ENCODE measurements at regions not wholly inside any gene's neighbourhood (a gene's known extent, or its start where the extent isn't known, plus 50 kb on each side); places are given as distances from the start of the nearest gene placed in this dataset.
A peak's percentile ranks its signal among the peaks of the same experiment; 100 is the strongest.

DNA sequence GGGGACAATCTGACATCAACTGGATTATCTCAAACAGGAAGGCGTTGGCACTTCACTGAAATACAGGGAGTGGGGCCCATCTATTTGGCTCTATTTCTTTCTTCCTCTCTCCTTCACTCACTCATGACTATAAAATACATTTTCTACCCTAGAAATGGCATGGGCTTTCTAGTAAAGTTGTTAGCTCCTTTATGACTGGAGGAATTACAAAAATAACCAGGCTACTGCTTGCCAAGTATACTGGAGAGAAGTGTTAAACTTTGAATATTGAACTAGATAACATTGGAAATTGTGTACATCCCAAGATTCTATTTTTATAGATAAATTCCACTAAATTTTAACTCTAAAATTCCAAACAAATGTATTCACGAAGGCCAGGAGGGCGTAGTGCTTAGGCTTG is 255.7 kb upstream of the SORCS1 start:
- DNase-seq, result no peak

DNA sequence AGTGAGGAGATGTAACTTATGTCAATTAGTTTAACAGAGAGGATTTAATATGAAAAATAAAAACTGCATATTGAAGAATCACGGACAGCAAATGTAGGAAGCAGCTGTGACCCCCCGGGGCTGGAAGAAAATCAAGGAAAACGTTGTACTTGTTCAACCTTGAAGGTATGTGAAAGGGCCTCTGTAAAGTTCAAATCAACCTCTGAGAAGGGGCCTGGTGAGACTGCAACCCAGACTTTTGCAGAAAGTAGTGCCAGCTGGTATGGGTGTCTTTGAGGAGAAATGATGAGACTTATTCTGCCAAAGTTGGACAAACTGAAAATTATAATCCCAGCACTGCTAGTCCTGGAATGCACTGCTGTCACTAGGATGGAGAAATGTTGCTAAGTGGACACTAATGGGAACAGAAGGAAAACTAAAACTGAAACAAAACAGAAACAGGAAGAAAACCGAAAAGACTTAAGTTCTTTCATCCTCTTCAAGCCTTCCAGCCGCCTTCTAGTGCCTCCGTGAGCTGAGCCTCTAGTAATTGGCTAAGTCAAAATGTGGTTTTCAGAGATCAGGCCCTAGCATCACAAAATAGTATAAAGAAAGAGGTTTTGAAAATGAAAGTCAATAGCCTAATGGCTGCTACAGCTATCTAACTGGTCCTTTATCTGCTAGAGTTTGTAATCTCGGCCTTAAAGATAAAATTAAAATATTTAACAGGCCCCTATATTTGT is 253.7 kb upstream of the SORCS1 start:
- no peak for DNase-seq

DNA sequence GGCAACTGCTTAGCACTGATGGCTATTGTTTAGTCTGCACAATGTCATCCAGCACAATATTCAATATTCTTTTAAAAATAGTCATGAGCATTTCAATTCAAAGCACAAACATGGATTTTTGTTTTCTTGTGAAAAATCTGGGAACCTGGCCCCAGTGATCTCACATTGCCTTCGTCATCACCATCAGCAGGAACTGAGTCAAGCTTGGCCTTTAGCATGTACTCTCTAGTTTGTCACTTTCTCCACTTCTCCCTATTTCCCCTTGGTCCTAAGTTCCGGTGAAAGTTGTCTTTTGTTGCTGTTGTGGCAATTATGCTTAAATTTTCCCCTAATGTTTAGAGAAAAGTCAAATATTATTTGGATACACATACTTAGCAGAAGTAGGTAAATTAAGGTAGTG is 252.9 kb upstream of the SORCS1 start:
- no peak for DNase-seq

DNA sequence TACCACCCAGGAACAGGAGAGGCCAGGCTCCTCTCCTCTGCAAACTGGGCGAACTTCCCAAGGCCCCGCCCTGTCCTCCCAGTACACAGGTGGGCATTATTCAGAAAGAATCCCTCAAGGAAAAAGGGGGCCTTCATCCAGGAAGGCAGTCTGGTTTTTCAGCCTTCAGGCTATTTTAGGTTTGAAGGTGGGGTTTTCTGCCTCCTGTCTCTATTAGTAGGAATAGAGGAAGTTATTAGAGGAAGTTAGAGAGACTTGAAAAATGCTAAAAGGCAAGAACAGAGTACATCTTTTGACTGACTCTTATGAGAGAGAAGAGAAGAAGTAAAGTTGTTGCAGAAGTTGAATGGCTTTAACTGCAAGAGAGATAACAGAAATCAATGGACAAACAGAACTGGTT is 250.9 kb upstream of the SORCS1 start:
- DNase-seq, result no peak

DNA sequence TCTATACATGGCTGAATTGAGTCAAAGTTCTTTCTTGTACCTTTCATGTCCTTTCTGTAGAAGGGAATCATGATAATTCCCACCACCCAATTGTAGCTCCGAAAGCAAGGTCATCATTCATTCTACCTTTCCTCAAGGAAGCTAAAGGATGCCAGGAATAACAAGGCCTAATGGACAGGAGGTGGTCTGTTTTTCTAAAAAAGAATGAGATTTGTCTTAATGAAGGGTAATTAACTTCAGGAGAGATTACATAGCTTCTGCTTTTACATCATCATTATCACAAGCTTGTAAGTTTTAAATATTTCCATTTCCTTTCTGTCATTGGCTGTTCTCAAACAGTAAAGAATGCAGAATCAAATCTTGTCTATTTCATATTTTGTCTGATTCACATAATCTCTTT is 249.5 kb upstream of the SORCS1 start:
- no peak for DNase-seq

DNA sequence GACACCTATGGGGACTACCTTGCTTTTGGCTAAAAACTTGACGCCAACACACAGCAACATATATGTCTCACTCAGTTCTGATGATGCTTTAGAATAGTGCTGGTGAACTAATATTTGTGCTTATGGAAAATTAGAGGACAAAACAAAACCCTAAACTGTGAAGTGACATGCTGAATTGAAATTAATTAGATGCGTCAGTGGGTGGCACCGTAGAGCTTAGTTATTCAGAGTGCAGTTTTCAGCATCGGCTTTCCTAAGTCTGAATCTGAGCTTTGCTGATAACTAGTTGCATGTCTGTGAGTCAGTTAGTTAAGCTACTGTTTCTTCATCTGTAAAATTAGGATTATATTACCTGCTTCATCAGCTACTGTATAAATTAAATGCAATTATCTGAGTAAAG is 245.0 kb upstream of the SORCS1 start:
- DNase-seq, result peak; percentile 21

DNA sequence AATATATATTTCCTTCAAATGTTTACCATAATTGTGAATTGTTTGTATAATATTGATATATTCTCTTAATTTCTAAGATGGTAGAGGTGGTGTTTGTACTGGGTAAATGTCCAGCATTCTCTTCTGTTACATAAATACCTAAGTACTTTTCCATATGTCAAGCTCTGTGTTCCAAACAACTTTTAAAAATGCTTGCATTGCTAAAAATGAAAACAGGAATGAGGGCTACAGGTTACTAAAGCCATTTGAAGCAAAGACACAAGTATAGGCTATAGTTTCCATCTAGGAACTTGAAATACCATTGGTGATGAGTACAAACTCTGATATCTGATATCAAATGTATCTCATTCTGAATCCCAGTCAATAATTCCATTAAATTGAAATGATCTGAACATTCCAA is 233.6 kb upstream of the SORCS1 start:
- no peak for DNase-seq

DNA sequence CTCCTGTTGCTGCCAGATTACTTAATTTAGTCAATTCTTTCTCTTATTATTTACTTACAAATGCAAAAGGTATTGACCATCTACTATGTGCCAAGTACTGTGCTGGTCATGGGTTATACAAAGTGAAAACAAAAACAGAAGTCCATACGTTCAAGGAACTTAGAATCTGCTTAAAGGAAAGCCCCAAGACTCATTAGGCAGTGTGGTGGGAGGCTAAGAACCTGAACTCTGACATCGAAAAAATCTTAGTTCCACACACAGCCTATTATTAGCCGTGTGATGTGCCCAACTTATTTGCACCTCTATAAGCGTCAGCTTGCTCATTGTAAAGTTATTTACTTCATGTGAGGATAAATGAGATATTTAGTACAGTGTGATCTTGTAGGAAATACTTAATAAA is 227.4 kb upstream of the SORCS1 start:
- no peak for DNase-seq

DNA sequence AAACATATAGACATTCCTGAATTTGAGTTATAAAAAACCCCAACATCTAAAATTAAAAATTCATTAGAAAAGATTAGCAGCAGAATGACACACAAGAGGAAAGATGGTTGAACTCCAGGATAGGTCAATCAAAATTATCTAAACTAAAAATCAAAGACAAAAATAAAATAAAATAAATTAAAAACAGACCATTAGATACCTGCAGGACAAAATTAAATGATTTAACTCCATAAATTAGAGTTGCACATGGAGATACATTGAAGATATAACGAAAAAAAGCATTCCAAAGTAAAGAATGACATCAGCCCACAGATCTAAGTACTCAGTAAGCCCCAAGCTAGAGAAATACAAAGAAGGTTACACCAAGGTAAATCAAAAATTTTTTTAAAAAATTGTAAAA is 226.1 kb upstream of the SORCS1 start:
- no peak for DNase-seq

DNA sequence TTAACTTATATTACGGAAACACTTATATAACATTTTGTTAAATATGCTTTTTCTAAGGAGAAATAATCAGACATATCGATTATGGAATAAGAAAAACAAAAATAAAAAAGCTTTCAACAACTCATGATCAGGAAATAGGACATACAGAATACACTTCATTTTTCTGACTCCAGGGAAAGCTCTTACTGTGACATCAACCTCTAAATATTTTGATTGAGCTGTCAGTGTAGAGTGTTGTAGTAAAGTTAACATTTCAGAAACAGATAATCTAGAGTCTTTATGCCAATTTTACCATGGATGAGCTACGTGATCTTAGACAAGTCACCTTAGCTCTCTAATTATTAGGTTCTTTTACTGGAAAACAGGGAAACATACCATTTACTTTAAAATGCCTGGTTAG is 218.9 kb upstream of the SORCS1 start:
- DNase-seq, result no peak

DNA sequence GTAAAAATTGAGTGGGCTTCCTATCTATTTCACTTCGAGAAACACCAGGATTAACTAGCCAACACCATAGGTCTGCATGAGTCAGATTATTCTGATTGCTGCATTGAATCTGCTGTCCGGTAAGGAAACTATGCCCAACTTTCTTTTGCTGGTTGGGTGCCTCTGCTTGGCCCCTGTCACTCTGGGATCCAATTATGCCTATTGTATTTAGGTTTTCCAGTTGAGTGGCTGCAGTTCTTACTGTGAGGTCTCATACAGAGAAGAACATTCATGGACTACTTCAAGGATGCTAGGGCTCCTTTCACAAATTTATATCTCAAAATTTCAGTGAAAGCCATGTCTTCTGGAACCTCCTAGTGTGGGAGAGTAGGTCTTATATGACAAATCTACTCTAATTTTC is 215.1 kb upstream of the SORCS1 start:
- no peak for DNase-seq

DNA sequence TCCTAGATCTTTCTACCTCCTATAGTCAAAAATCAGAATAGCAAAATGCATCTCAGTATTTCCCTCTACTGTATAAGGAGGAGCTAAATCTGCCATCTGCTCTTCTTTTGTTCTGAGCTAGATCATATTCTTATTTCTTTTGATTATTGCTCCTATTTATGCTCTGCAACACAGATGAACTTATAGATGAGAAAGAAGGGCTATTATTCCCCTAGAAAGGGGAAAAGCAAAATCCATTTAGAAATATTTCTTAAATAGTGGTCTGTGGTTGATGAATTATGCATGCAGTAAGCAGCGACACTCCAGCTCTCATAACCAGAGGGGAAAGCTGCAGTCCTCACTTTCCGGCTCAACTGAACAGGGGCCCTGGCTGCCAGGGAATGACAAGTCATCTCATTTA is 207.3 kb upstream of the SORCS1 start:
- DNase-seq, result no peak

DNA sequence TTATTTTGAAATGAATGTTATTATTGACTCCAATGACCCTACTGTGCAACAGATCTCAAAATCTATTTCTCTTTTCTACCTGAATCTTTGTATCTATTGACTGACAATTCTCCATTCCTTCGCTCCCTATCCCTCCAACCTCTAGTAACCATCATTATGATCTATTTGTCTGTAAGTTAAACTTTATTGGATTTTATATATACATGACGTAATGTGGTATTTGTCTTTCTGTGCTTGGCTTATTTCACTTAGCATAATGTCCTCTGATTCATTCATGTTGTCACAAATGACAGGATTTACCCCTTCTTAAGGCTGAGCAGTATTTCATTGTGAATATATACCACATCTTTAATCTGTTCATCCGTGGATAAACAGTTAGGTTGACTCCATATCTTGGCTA is 200.4 kb upstream of the SORCS1 start:
- DNase-seq, result no peak

DNA sequence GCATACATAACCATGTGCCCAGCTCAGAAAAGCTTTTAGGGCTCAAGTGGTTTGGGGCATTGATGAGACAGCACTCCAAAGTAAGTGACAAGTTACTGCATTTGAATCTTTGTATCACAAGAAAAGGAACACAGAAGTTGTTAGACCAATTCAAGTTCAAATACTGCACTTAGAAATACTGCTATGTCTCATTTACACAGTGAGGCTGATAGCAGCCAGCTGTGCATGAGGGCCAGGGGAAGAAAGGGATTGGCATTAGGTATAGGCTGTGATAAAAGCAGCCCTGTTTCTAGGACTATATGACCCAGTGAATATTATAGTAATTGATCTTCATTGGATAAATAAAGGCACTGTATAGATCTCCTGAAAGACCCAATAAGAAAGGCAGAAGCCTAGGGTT is 197.8 kb upstream of the SORCS1 start:
- no peak for DNase-seq

DNA sequence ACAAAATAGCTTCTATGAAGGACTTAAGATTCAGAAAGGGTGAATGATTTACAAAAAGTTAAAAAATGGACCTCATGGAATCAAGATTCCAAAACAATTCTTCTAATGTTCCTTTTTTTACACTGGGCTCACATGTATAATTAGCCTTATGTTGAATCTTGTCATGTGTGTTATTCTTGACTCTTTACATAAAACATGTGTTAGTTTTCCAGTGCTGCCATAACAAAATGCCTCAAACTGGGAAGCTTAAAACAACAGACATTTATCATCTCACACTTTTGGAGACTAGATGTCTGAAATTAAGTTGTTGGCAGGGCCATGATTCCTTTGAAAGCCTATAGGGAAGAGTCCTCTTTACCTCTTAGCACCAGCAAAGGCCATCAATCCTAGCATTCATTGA is 192.5 kb upstream of the SORCS1 start:
- DNase-seq, result no peak

DNA sequence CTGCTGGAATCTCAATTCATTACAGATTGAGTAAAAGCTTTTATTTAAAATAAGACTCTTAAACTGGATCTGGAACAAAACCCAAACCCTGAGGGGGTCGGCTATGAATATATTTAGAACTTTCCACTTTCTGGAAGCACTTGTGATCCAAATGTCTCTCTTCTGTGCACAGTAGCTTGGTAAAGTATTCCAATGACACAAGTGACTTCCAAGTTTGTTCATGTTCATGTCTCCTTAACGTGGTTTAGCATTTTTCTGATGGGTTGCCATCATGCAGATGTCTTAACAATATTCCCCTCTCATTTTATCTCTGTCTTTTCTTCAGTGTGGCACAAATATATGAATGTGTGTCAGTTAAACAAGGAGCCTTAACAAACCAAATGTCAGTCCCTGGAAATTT is 191.9 kb upstream of the SORCS1 start:
- DNase-seq, result no peak

DNA sequence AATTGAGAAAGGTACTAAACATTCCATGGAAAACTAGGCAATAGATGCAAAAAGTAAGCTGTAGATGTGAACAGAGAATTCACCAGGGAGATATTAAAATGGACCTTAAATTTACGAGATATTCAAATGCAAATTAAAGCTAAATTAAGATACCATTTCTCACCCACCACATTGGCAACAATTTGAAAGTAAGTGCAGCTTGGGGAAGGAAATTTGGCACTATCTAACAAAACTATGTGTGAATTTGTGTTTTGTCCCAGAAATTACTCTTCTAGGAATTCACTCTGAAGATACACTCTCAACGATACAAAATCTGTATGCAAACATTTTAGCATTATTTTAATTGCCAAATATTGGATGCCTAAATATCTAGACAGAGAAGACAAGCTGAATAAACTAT is 178.2 kb upstream of the SORCS1 start:
- no peak for DNase-seq

DNA sequence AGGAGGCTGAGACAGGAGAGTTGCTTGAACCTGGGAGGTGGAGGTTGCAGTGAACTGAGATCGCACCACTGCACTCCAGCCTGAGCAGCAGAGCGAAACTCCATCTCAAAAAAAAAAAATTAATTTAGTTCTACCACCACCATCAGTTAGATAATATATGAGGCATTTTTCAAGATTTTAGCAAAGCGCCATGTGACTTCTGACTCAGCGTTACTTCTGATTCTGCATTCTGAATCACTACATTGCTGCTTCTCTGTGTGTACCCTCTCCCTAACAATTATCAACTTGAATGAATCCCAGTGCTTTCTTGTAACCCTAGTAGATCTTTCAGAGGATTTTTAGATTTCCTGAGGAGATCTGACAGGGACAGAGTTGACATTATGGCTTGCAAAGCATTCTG is 176.8 kb upstream of the SORCS1 start:
- DNase-seq, result no peak

DNA sequence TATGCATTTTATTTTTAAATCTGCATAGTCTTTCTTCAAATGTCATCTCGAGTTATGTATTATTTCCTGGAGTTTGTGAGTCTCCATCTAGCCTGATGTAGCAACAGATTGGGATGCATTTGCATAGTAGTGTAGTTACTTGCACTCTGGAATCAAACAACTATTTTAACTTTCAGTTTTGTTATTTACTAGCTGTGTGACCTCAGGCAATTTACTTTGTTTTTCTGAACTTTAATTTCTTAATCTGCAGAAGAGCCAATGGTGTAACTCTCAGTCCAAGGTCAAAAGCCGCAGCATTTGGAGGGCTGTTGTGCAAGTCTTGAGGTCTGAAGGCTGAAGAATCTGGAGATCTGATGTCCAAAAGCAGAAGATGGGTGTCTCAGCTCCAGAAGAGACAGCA is 175.8 kb upstream of the SORCS1 start:
- no peak for DNase-seq

DNA sequence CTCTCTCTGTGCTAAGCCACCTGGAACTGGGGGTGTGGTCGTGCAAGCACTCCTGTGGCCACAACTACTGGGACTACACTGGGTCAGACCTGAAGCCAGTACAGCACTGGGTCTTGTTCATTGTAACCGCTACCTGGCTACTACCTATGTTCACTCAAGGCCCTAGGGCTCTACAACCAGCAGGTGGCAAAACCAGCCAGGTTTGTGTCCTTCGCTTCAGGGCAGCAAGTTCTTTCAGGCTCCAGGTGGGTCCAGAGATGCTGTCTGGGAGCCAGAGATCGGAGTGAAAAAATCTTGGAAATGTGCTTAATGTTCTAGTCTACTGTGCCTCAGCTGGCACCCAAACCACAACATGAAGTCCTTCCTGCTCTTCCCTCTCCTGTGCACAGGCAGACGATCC is 171.6 kb upstream of the SORCS1 start:
- no peak for DNase-seq

DNA sequence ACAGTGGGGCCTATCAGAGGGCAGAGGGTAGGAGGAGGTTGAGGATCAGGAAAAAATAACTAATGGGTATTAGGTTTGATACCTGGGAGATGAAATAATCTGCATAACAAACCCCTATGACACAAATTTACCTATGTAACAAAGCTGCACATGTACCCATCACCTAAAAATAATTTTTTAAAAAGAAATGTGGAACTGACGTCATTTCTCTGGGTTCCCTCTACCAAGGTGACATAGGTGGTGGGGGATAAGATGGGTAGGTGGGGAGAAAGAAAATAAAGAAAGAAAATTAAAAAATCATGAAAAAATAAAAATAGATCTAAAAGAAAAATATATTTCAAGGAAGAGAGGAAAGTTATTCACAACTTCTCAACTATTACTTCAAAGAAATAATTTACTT is 153.1 kb upstream of the SORCS1 start:
- no peak for DNase-seq

DNA sequence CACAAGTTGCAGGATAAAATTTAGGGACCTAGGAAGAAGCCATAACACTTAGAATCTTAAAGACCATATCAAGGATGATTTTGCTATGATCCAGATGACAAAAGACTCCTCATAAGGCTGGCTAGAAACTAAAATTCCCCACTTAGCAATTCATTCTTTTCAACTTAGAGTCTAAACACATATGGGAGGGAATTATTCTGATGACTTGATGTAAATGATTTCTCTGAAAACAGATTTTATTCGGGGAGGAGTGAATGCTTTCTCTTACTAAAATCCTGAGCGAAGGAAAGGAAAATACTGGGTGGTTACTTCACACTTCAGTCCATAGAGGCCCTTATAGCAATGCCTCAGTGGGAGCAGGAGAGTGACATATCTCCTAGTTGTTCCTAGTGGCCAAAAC is 138.7 kb upstream of the SORCS1 start:
- DNase-seq, result no peak

DNA sequence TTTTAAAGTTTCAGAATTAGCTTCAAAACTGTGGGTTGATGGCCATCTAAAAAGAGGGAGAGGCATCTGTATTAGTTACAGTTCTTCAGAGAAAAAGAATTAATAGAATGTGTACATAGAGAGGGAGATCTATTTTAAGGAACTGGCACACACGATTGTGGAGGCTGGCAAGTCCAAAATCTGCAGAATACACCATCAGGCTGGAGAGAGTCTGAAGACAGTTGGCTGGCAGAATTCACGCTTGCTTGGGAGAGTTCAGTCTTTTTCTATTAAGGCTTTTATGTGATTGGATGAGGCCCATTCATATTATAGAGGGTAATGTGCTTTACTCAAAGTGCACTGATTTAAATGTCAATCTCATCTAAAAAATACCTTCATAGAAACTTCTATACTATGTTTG is 135.1 kb upstream of the SORCS1 start:
- DNase-seq, result no peak

DNA sequence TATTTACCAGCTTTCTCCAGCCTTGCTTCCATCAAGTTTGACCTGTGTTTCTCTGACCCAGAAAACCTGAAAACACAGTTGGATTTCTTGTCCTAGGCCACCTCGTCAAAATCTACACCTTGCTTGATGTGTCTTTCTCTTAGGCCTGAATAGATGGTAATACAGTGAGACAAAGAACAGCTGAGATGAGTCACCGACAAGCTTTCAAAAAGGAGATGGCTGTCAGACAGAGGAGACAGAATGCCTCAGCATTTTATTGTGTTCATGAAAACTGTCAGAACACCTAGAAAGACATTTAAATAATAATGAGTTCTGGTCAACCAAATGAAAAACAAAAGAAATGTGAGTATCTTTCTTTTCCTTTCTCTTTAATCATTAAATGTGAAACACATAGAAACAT is 119.7 kb upstream of the SORCS1 start:
- no peak for DNase-seq

DNA sequence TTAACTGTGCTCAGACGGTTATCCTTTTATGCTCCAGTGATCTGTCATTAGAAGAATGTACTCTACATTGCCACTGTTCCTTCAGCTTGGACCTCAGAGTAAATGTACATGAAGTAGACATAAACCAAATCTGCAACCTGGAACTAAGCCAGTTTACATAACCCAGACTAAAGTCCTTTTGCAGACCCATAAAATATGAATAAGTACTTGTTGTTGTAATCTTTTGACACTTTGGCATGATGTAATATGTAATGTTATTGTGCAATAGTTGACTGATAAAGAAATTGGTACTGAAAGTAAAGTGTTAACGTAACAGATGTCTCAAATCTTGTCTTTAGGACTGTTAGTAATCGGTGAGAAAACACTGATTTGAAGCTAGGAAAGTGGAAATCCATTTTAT is 115.8 kb upstream of the SORCS1 start:
- DNase-seq, result no peak

DNA sequence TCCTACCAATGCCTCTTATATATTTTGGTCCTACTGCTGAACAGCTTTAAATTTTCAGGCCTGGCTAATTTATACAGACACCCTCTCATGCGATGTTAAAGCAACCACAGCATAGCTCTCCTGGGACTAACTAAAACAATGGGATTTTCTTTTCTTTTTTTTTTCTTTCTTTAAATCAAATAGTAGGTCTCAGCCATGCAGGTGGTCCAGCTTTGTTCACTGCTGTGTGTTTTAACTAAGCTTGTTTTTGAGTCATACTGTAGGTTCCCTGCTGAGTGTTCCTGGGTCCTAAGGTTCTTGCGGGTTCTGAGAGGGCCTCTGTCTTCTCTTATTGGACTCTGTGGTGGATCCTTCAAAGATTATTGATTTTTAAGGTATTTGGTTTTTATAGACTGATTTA is 113.1 kb upstream of the SORCS1 start:
- no peak for DNase-seq
